Right atrium auricular region (tissue), 2 donors: ENCODE measurements at regions not wholly inside any gene's neighbourhood (a gene's known extent, or its start where the extent isn't known, plus 50 kb on each side); places are given as distances from the start of the nearest gene placed in this dataset.

Experiments used
- DNase-seq: peaks from one replicate; pipeline ENCODE4 v3.0.0-alpha.2; 2019; ENCODE audit warnings: low spot score
- H3K27ac ChIP-seq, 2 donors: fragments of 200-600 bp; sonication (generic); 1 replicate in 1 of 2; 2 replicates in 1 of 2; pipeline ENCODE4 v1.5.1; 2016 to 2019
- H3K27me3 ChIP-seq, 2 donors: fragments of 200-600 bp; sonication (generic); one replicate each; pipeline versions ENCODE4 v1.5.1 to v1.6.0; 2017 to 2019
- H3K36me3 ChIP-seq: fragments of 200-600 bp; sonication (generic); one replicate; pipeline ENCODE4 v1.5.1; 2016
- H3K4me1 ChIP-seq, 2 donors: fragments of 200-600 bp; sonication (generic); one replicate each; pipeline versions ENCODE4 v1.5.1 to v1.6.0; 2017 to 2019
- H3K4me3 ChIP-seq, 2 donors: fragments of 200-600 bp; sonication (generic); 1 replicate in 1 of 2; 2 replicates in 1 of 2; pipeline ENCODE4 v1.5.1; 2017 to 2019; ENCODE audit warnings: mild to moderate bottlenecking in 1 of 2, moderate library complexity in 1 of 2
- H3K9me3 ChIP-seq, 2 donors: fragments of 200-600 bp; sonication (generic); one replicate each; pipeline ENCODE4 v1.5.1; 2019
- TF ChIP-seq, protein P1 (sequence below), 2 donors: fragments of 200-600 bp; sonication (generic); IDR thresholded peaks; one replicate each; pipeline ENCODE4 v1.5.1; 2019; ENCODE audit warnings: antibody characterized with exemption in 2 of 2

DNA sequence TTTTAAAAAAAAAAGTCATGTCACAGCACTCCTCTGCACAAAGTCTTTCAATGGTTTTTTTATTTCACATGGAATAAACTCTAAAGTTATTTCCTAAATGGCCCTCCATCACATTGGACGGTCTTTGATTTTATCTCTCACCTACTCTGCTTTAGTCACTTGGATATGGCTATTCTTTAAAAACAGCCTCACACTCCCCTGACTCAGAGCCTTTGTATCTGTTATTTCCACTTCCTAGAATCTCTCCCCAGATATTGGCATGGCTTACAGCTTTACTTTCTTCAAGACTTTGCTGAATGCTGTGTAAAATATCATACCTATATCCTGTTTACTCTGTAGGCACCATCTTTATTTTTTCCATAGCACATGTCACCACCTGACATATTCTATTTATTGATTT, 194.7 kb upstream of the MCHR2 start:
- no peaks in the 10 kb centered on the region for H3K36me3 ChIP-seq
- H3K27me3 ChIP-seq = no peaks in the 10 kb centered on the region
- TF ChIP-seq, protein P1, sequence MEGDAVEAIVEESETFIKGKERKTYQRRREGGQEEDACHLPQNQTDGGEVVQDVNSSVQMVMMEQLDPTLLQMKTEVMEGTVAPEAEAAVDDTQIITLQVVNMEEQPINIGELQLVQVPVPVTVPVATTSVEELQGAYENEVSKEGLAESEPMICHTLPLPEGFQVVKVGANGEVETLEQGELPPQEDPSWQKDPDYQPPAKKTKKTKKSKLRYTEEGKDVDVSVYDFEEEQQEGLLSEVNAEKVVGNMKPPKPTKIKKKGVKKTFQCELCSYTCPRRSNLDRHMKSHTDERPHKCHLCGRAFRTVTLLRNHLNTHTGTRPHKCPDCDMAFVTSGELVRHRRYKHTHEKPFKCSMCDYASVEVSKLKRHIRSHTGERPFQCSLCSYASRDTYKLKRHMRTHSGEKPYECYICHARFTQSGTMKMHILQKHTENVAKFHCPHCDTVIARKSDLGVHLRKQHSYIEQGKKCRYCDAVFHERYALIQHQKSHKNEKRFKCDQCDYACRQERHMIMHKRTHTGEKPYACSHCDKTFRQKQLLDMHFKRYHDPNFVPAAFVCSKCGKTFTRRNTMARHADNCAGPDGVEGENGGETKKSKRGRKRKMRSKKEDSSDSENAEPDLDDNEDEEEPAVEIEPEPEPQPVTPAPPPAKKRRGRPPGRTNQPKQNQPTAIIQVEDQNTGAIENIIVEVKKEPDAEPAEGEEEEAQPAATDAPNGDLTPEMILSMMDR (IDR thresholded peaks at IDR 0.05) = no peak

DNA sequence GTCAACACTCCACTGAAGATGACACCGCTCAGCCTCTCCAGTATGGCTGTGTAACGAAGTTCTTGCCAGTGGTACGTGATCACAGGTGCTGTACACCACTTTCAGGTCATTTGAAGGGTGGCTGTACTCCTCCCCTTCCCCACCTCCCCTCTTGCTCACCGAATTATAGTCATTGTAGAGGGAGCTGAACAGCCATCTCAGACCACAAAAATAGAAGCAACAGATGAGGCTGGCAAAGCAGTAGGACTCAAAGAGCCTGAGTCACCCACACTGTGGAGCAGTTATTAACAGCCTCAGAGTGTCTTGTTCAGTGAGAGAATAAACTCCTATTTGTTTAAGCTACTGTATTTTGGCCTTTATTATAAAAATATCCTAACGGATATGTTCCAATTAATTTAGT, 192.5 kb upstream of the MCHR2 start:
- Histone ChIP-seq H3K4me1 (no peaks in the 10 kb centered on the region), H3K36me3 (no peaks in the 10 kb centered on the region), H3K27me3 (no peaks in the 10 kb centered on the region), H3K9me3 (no peaks in the 10 kb centered on the region), H3K27ac (no peak overlapping the region), H3K4me3 (no peak overlapping the region)
- DNase-seq = no peak
- TF ChIP-seq, protein P1 (IDR thresholded peaks at IDR 0.05) = no peak

More for the DNA sequence above, 194.7 kb upstream of the MCHR2 start:
- Histone ChIP-seq H3K4me3 (no peak overlapping the region), H3K9me3 (no peaks in the 10 kb centered on the region), H3K4me1 (no peaks in the 10 kb centered on the region), H3K27ac (no peak overlapping the region)
- DNase-seq = no peak

DNA sequence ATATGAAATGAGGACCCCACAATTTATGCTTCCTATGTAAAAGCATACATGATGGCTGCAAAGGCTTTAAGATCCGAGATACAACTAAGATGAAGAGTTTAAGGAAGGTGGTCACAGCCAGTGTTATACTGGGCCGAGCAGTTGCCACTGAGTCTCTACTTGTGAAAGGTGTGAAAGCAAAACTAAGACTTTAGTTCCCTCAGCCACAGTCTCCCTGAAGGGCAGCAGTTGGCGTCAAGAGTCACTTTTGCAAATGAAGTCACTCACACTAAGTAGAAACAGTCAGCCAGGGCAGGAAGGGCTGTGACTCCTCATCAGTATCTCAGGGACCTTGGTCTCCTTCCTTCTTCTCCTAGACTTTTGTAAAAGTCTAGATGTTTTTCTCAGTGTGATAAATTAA, 191.6 kb upstream of the MCHR2 start:
- TF ChIP-seq, protein P1 (IDR thresholded peaks at IDR 0.05) = no peak
- no peak overlapping the region for H3K27ac ChIP-seq
- no peak for DNase-seq
- H3K9me3 ChIP-seq = no peaks in the 10 kb centered on the region
- no peak overlapping the region for H3K4me3 ChIP-seq
- no peaks in the 10 kb centered on the region for H3K27me3 ChIP-seq
- H3K4me1 ChIP-seq = no peaks in the 10 kb centered on the region
- no peaks in the 10 kb centered on the region for H3K36me3 ChIP-seq

DNA sequence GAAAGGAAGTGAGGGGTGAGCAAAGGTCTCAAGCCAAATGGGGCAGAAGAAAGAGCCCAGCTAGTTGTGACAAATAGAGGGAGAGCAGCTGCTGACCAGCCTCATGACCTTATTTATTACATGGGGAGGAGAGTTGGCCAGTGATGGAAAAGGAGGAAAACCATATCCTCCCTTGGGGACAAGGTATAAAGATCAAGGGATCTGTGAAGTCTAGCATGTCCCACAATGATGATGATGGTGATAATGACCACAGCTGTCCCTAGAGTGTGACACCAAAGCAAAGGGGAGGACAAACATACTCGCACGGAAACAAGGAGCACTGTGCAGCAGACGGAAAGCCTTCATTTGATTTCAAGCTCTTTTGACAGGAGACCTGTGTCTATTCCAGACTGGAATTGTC, 190.4 kb upstream of the MCHR2 start:
- Histone ChIP-seq H3K4me3 (no peak overlapping the region), H3K27me3 (no peaks in the 10 kb centered on the region), H3K9me3 (no peaks in the 10 kb centered on the region), H3K4me1 (no peaks in the 10 kb centered on the region), H3K27ac (no peak overlapping the region), H3K36me3 (no peaks in the 10 kb centered on the region)
- TF ChIP-seq, protein P1 (IDR thresholded peaks at IDR 0.05) = no peak
- no peak for DNase-seq

DNA sequence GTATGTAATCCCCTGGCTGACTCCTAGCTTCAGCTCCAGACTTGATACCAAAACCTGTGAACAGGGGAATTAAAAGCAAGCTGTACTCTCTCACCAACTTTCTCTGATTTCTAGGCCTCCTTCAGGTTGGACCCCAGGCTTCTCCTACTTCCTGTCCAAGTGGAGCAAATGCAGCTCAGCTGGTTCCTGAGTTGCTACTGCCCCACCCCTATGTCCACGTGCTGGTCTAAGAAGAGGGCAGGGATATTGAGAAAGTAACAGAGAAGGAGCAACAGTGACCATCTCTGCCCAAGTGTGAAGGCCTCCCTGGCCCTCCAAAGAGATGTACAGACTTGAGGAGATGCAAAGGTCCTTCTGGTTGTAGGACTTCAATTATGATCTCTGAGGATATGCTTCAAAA, 188.3 kb upstream of the MCHR2 start:
- H3K27ac ChIP-seq = no peak overlapping the region
- H3K4me1 ChIP-seq = peaks cover 0 to under 1% of the 10 kb centered on the region in 2 donors
- no peaks in the 10 kb centered on the region for H3K36me3 ChIP-seq
- no peak overlapping the region for H3K4me3 ChIP-seq
- TF ChIP-seq, protein P1 (IDR thresholded peaks at IDR 0.05) = no peak
- H3K9me3 ChIP-seq = no peaks in the 10 kb centered on the region
- no peaks in the 10 kb centered on the region for H3K27me3 ChIP-seq
- no peak for DNase-seq

DNA sequence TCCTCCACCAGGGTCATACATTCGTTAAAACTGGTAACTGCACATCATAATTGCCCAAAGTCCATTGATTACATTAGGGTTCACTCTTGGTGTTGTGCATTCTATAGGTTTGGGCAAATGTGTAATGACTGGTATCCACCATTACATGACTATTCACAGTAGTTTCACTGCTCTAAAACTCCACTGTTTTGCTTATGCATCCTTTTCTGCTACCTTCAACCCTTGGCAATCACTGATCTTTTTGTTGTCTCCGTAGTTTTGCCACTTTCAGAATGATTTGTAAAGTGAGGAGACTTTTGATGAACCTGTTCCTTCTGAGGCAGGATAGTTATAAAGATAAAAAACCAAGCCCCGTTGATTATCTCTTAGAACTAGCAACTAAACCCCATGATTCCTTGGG, 187.3 kb upstream of the MCHR2 start:
- H3K27me3 ChIP-seq = no peaks in the 10 kb centered on the region
- TF ChIP-seq, protein P1 (IDR thresholded peaks at IDR 0.05) = no peak
- DNase-seq = no peak
- no peaks in the 10 kb centered on the region for H3K9me3 ChIP-seq
- no peaks in the 10 kb centered on the region for H3K36me3 ChIP-seq
- H3K4me3 ChIP-seq = no peak overlapping the region
- H3K4me1 ChIP-seq = peaks cover 0 to 5% of the 10 kb centered on the region in 2 donors
- H3K27ac ChIP-seq = no peak overlapping the region
